Ovary (tissue), 7 donors: ENCODE measurements at regions not wholly inside any gene's neighbourhood (a gene's known extent, or its start where the extent isn't known, plus 50 kb on each side); places are given as distances from the start of the nearest gene placed in this dataset.

Experiments used
- DNase-seq, 5 donors: peaks; one replicate each; pipeline ENCODE4 v3.0.0-alpha.2; 2019 to 2020
- H3K27ac ChIP-seq, 2 donors: fragments of 200-600 bp; one replicate each; pipeline versions ENCODE4 v1.5.1 to v1.8.0; 2019 to 2022
- H3K27me3 ChIP-seq: fragments of 200-600 bp; one replicate; pipeline ENCODE4 v1.8.0; 2022
- H3K36me3 ChIP-seq: fragments of 200-600 bp; sonication (generic); one replicate; pipeline ENCODE4 v1.5.1; 2019
- H3K4me1 ChIP-seq: one replicate; pipeline ENCODE4 v1.8.1; 2013; ENCODE audit warnings: mild to moderate bottlenecking, moderate library complexity; ENCODE audit not compliant: insufficient read depth
- H3K4me3 ChIP-seq: fragments of 200-600 bp; sonication (generic); one replicate; pipeline ENCODE4 v1.5.1; 2017
- H3K9me3 ChIP-seq, 2 donors: fragments of 200-600 bp in 1 of 2; sonication (generic) in 1 of 2; one replicate each; pipeline versions ENCODE4 v1.5.1 to v1.8.1; 2013 to 2019; ENCODE audit warnings: mild to moderate bottlenecking in 1 of 2, moderate library complexity in 1 of 2
- EP300 ChIP-seq: sonication (generic); formaldehyde crosslinking; IDR thresholded peaks from one replicate; pipeline ENCODE4 v1.6.1; 2017; ENCODE audit warnings: antibody characterized with exemption
- POLR2A ChIP-seq: fragments of 450-650 bp; IDR thresholded peaks from one replicate; pipeline ENCODE4 v1.6.1; 2017; ENCODE audit warnings: antibody characterized with exemption, mild to moderate bottlenecking, moderate library complexity
- WGBS, 3 donors: extraction: QIAGEN DNeasy Blood & Tissue Kit in 1 of 3; methylation state at CpG; one replicate each; pipeline versions ENCODE4 v1.1.5 to v1.1.7; 2013 to 2017; 5-methylcytosine and 5-hydroxymethylcytosine counted together
- intact Hi-C, 4 donors: fragments of 100-400 bp; cut with DNase I; formaldehyde crosslinking; loops; one replicate each; pipeline versions ENCODE4 v1.11.0 to v1.15.1; 2022 to 2023
- TF ChIP-seq, protein P1 (sequence below), 3 donors: fragments of 450-650 bp in 2 of 3; fragments of 200-600 bp in 1 of 3; IDR thresholded peaks; one replicate each; pipeline versions ENCODE4 v1.5.1 to v1.8.0; 2016 to 2022; ENCODE audit warnings: antibody characterized with exemption in 3 of 3, mild to moderate bottlenecking in 1 of 3
- donor health status: DM: no; HTN: no; CAD: no; lungs with moderate emphysema.
- donor health status: DM: no; HTN: no; CAD: no.
- donor health status: Bipolar disorder and iron deficiency.
- donor health status: DM: no; HTN: no; CAD: no.
- donor health status: DM: yes; HTN: yes; CAD: no.

GRCh38 chr7:79620291-79620690 lies 166.8 kb upstream of the MAGI2 start:
- Histone ChIP-seq H3K27me3 (no peaks in the 10 kb centered on the region), H3K36me3 (no peaks in the 10 kb centered on the region), H3K27ac (no peak overlapping the region), H3K4me3 (no peak overlapping the region), H3K4me1 (no peaks in the 10 kb centered on the region), H3K9me3 (no peaks in the 10 kb centered on the region)
- intact Hi-C loops = no loop called here
- 31 to 47% (median 39%) methylated on average over 1 of the region's 1 CpG for WGBS, 3 donors
- TF ChIP-seq, protein P1, sequence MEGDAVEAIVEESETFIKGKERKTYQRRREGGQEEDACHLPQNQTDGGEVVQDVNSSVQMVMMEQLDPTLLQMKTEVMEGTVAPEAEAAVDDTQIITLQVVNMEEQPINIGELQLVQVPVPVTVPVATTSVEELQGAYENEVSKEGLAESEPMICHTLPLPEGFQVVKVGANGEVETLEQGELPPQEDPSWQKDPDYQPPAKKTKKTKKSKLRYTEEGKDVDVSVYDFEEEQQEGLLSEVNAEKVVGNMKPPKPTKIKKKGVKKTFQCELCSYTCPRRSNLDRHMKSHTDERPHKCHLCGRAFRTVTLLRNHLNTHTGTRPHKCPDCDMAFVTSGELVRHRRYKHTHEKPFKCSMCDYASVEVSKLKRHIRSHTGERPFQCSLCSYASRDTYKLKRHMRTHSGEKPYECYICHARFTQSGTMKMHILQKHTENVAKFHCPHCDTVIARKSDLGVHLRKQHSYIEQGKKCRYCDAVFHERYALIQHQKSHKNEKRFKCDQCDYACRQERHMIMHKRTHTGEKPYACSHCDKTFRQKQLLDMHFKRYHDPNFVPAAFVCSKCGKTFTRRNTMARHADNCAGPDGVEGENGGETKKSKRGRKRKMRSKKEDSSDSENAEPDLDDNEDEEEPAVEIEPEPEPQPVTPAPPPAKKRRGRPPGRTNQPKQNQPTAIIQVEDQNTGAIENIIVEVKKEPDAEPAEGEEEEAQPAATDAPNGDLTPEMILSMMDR (IDR thresholded peaks at IDR 0.05) = no peak
- TF ChIP-seq EP300 (no peak), POLR2A (no peak)
- no peak for DNase-seq

GRCh38 chr7:79619216-79619615 lies 165.7 kb upstream of the MAGI2 start:
- no peaks in the 10 kb centered on the region for H3K9me3 ChIP-seq
- H3K27ac ChIP-seq = no peak overlapping the region
- H3K4me3 ChIP-seq = no peak overlapping the region
- no peaks in the 10 kb centered on the region for H3K27me3 ChIP-seq
- TF ChIP-seq, protein P1 (IDR thresholded peaks at IDR 0.05) = no peak
- TF ChIP-seq EP300 (no peak), POLR2A (no peak)
- no peak for DNase-seq
- H3K4me1 ChIP-seq = no peaks in the 10 kb centered on the region
- no peaks in the 10 kb centered on the region for H3K36me3 ChIP-seq
- WGBS, 3 donors = 89 to 96% (median 92%) methylated on average over 3 of the region's 3 CpGs
- intact Hi-C loops = no loop called here

GRCh38 chr7:79615871-79616640 lies 162.6 kb upstream of the MAGI2 start:
- Histone ChIP-seq H3K27ac (no peak overlapping the region), H3K9me3 (no peaks in the 10 kb centered on the region), H3K4me1 (no peaks in the 10 kb centered on the region), H3K27me3 (no peaks in the 10 kb centered on the region), H3K4me3 (no peak overlapping the region), H3K36me3 (no peaks in the 10 kb centered on the region)
- WGBS, 3 donors = 89 to 94% (median 92%) methylated on average over 10 of the region's 10 CpGs
- intact Hi-C loops = no loop called here
- DNase-seq = no peak
- TF ChIP-seq, protein P1 (IDR thresholded peaks at IDR 0.05) = no peak
- no peak for TF ChIP-seq POLR2A
- TF ChIP-seq EP300 = no peak

- no peak overlapping the region for H3K4me3 ChIP-seq
- TF ChIP-seq EP300 (no peak), POLR2A (no peak)
- TF ChIP-seq, protein P1 (IDR thresholded peaks at IDR 0.05) = no peak
These were observed 162.0 kb upstream of the MAGI2 start for GRCh38 chr7:79615466-79615865.

More at GRCh38 chr7:79615466-79615865, 162.0 kb upstream of the MAGI2 start:
- Histone ChIP-seq H3K27ac (no peak overlapping the region), H3K27me3 (no peaks in the 10 kb centered on the region), H3K9me3 (no peaks in the 10 kb centered on the region), H3K36me3 (no peaks in the 10 kb centered on the region), H3K4me1 (no peaks in the 10 kb centered on the region)
- intact Hi-C loops = no loop called here
- DNase-seq = no peak
- WGBS, 3 donors = 81 to 84% (median 81%) methylated on average over 3 of the region's 3 CpGs
